22Rv1 (cell line): ENCODE measurements at regions not wholly inside any gene's neighbourhood (a gene's known extent, or its start where the extent isn't known, plus 50 kb on each side); places are given as distances from the start of the nearest gene placed in this dataset.

Source experiments
- H3K27ac ChIP-seq: fragments of 450-650 bp; 2 replicates; pipeline ENCODE4 v1.5.1; 2017
- CTCF ChIP-seq: fragments of 450-650 bp; IDR thresholded peaks from 2 replicates; pipeline ENCODE4 v1.5.1; 2017; ENCODE audit warnings: mild to moderate bottlenecking
- ZFX ChIP-seq: fragments of 450-650 bp; IDR thresholded peaks from 2 replicates; pipeline ENCODE4 v1.6.1; 2017; ENCODE audit warnings: antibody characterized with exemption, borderline replicate concordance

GRCh38 chr3:3615533-3615932 lies 183.7 kb upstream of the LRRN1 start:
- no peak overlapping the region for H3K27ac ChIP-seq
- TF ChIP-seq ZFX (no peak), CTCF (no peak)

DNA sequence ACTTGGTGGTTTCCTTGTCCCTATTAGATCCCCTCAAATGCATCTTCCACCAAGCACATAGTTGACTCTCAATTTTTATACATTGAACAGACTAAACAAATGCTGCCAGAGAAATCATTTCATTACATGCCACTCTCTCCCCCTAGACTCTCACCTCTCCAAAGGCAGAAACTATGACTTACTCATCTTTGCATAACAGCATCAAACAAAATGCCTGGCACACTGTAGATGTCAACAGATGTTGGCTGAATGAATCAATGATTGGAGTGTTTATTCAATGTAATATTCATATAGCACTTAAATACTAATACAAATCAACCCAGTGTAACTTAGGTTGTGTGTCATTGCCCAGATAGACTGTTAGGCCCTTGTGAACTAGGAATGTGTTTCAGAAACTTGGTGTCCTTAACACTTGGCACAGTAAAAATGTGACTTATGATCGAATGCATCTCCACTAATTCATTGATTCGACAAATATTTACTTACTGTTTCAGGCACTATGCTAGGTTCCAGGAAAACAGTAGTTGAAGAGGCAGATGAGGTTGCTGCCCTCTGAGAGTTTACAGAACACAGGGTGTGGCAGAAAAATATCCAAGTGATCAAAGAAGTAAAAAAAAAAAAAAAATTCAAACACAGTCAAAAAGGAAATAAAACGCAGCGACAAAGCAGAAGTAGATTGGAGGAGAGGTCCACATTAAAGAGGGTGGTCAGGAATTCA lies 188.5 kb upstream of the LRRN1 start:
- TF ChIP-seq ZFX (no peak), CTCF (no peak)
- H3K27ac ChIP-seq, result no peak overlapping the region

GRCh38 chr3:3606321-3606720 lies 192.9 kb upstream of the LRRN1 start:
- no peak overlapping the region for H3K27ac ChIP-seq
- TF ChIP-seq CTCF (no peak), ZFX (no peak)

GRCh38 chr3:3605226-3605625 lies 194.0 kb upstream of the LRRN1 start:
- H3K27ac ChIP-seq, result no peak overlapping the region
- TF ChIP-seq ZFX (no peak), CTCF (no peak)

DNA sequence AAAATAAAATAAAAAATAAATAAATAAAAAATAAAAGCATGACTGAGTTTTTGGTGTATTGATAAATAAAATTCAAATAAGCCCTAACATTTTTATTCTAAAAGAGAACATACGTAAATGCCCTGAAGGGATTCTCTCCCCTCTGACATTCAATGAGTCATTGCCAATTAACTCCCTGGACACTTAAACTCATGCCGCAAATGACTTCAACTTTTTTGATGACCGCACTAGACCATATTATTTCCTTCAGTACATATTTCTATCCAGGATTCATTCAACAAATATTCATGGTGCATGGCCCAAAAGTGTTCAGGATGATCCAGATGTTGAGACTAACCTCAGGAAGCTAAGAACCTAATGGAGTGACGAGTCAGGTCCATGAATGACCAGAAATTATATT lies 195.9 kb upstream of the LRRN1 start:
- TF ChIP-seq ZFX (no peak), CTCF (no peak)
- H3K27ac ChIP-seq, result no peak overlapping the region

GRCh38 chr3:3600665-3601340 lies 198.4 kb upstream of the LRRN1 start:
- TF ChIP-seq ZFX, result no peak
- H3K27ac ChIP-seq, result no peak overlapping the region

DNA sequence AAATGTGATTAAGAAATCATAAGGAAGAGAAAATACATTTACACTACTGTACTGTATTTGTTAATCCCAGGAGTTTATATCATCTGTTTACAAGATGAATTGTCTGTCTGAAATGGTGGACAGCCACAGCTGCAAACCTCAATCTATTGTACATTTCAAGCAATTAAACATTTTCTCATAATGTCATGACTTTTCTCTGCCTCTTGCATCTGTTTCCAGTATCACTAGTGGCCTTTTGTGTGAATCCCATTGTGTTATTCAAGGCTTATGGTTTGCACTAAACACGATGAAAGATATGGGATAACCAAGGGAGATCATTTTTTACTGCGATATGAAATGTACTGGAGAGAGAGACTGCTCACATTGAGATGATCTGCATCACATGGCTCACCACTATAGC lies 200.2 kb upstream of the LRRN1 start:
- TF ChIP-seq ZFX (no peak), CTCF (no peak)
- no peak overlapping the region for H3K27ac ChIP-seq

GRCh38 chr3:3594986-3595385 lies 204.2 kb upstream of the LRRN1 start:
- TF ChIP-seq CTCF (no peak), ZFX (no peak)

More at GRCh38 chr3:3594986-3595385, 204.2 kb upstream of the LRRN1 start:
- no peak overlapping the region for H3K27ac ChIP-seq
